Activated CD4-positive, alpha-beta T cell treated with anti-CD3 and anti-CD28 coated beads, Interleukin-2, Interleukin-4, amounts not matched to agents 100 ng/mL and 50 ng/mL, durations not matched to agents 16 hours and 8 hours (primary cell): ENCODE measurements at regions not wholly inside any gene's neighbourhood (a gene's known extent, or its start where the extent isn't known, plus 50 kb on each side); places are given as distances from the start of the nearest gene placed in this dataset.
"Not testable (repeated sequence)": the region's sequence is repeated elsewhere in the genome, so short reads cannot be mapped to it uniquely, and the experiment has no call there.

Source experiments
- DNase-seq: peaks from one replicate; pipeline ENCODE4 v3.0.0-alpha.2; 2020; ENCODE audit warnings: low spot score

- DNase-seq = no peak
Measured at GRCh38 chr2:21332993-21333625, 209.3 kb downstream of the TDRD15 start.

DNA sequence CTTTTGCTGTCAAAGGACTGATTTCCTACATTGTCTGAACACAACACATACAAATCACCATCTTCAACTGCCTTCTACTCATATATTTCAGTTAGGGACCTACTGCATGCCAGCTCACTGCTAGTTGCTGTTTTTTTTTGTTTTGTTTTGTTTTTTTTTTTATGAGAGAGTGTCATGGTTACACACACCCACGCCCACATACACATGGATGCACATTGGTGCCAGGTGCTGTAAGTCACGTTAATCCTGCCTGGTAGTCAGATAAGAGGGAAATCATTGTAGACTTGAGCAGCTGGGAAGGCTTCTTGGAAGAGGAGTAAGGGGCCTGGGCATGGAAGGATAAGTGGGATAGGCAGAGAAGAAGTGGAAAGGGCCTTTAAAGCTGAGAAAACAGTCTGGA is 209.9 kb downstream of the TDRD15 start:
- no peak for DNase-seq

DNA sequence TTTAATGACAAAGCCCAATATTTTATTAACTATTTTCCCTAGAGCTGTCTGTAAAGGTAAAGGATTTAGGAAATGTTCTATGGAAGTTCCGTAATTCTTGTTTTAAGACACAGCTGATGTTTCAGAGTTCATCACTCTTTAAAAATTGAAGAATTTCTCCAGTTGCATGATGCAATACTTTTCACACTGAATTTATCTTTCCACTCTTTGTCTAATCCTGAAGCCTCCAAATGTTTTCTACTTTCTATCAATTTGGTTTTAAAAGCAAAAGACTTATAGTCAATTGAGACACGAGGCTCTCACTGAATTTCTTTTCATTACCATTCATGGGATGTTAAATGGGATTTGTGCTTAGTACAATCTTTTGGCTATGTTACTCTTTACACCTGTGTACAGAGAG is 223.2 kb downstream of the TDRD15 start:
- DNase-seq = no peak

DNA sequence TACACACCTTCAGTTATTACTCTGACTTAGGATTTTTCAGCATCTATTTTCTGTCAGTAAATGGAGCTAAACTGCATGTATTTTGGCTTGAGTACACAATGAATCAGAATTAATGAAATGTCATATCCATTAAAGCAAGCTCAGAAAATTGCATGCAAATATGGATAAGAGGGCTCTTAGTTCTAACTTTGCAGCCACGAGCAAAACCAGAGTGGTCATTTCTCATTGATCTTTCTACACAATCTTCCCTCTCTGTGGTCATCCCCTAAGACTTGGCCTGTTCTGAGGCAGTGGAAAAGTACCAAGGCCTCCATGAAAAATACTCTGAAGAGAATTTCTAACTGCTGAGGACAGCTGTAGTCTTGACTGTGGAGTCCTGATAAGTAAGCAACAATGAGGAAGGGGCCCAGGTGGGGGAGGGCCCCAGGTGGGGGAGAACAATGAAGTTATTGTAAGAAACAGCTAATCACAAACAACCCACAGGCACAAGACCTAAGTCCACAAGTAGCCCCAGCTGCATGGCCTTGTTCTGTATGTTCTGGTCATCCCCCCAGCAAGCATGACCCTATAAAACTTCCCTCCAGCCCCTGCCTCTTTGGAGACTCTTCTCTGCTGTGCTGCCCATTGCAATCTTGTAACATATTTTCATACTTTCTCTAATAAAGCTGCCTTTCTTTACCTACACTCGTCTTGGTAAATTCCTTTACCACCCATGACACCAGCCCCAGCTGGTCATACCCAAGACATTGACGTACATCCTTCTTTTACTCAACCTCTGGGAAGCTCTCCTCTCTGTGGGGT is 230.3 kb downstream of the TDRD15 start:
- no peak for DNase-seq

DNA sequence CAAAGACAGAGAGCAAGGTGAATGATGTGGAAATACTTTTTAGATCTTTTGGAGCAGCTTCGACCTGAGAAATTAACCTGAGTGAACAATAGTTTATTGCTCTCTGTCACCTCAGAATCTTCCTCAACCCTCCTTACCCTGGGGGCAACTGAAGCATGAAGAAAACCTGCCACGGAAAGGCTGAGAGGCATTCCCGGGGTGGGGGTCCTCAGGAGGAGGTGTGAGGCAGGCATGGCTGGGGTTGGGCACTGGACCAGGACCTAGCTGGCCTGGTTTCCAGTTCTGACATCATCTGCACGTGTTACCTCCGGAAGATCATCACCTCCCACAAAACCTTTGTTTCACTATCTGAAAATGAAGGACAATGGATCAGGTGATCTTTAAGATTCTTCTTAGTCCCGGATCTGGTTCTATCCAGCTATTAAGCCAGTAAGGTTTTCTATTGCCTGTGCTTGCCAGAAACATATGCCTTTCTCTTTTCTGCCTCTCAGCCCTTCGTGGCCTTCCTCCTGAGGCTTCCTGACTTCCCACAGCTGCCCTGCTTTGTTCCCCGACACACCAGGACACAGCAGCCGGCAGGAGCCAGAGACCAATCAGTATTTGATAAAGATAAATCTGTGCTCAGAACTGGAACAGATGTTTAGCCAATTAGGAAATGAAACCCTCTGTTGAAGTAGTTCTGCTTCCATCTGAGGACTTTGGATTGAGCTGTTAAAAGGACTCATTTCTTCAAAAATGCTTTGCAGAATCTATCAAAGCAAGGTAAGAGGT is 232.5 kb downstream of the TDRD15 start:
- no peak for DNase-seq

- no peak for DNase-seq
Measured at GRCh38 chr2:21356857-21357255, 233.1 kb downstream of the TDRD15 start.

DNA sequence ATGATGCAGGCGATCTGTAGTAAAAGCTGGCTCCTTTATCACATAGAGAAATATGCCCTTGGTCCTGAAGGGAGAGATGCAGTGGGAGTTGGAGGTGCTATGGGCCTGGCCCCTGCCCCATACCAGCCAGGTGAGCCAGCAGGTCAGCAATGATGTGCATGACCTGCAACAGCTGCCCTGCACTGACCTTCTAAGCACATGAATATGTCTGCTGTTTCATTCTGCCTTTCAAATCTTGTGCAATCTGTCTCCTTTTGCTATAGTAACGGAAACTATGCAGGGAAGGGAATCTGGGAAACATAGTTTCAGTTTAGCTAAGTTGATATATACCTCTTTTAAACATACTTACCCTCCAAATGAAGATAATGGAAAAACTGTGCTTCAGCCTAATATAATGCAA is 235.2 kb downstream of the TDRD15 start:
- DNase-seq = no peak

DNA sequence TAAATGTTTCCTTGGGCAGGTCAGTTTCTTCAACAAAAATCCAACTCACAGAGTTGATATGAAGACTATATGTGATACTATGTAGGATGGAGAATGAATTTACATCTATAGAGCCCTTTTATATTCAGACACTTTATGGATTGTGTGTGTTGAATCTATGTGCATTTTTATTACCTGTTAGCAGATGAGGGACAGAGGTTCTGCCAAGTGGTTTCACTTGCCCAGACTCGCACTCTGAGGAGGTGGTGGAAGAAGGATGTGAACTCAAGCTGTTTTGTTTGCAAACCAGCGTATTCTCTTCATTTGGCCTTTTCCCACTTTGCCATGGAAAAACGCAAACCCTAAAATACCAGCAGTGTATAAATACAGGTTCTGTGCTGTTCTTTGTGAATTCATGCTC is 237.6 kb downstream of the TDRD15 start:
- no peak for DNase-seq

DNA sequence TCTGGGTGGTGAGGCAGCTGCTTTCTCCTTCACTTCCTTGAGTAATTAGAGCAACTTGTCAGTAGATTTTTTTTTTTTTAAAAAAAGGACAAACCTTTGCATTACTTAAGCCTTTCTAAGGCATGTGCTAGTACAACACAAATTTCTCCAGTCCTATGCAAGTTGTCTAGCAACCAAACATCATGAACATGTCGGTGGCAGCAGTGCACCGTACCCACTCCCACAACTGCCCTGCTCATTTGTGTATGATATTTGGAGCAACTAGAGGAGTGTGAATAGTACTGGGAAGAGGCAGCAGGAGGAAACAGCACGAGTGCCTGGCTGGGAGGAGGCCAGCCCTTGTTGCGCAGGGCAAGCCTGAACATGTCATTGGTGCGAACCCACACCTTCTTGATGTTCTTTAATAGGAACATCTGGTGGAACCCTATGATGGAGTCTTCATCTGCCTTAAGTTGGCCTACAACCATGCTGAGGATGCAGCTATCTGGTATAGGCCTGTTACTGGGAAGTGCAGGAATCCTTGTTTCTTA is 238.3 kb downstream of the TDRD15 start:
- no peak for DNase-seq

DNA sequence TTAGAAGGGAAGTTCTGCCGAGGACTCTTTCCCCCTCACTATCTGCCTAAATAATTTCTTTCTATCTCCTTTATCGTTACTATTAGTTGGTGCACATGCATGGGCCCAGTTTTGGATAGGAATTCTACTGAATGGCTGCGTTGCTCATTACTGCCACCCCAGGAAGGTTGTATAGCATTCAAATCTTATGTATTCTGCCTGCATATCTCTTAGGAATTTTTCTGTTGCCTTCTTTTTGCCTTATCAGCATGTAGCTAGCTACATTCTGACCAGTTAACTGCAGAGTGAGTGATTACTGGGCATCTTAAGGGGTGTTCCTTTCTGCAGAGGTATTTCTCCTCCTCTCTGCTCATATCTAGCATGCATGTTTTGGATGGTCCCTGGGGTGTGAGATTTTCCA is 239.6 kb downstream of the TDRD15 start:
- no peak for DNase-seq

- no peak for DNase-seq
Measured at GRCh38 chr2:21367421-21367820, 243.7 kb downstream of the TDRD15 start.

- DNase-seq = no peak
Measured at GRCh38 chr2:21369787-21370186, 246.0 kb downstream of the TDRD15 start.

DNA sequence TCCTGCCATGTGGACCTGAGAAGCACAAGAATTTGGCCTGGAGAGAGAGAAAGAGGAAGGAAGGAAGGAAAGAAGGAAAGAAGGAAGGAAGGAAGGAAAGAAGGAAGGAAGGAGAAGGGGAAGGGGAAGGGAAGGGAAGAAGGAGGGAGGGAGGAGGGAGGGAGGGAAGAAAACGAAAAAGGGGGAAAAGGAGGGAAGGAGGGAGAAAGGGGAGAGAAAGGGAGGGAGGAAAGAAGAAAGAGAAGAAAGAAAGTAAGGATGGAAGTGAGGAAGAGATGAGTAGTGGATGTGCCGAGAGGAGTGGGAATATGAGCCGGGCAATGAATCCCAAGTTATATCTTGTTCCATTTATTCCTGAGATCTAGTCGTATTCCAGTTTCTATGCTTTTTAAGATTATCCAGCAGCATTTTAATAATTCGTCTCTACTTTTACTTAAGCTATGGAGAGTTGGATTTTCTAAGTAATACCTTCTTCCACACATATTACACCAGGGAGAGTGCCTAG is 247.8 kb downstream of the TDRD15 start:
- no peak for DNase-seq

- DNase-seq = no peak
Measured at GRCh38 chr2:21372654-21373053, 248.9 kb downstream of the TDRD15 start.

- DNase-seq = no peak
Measured at GRCh38 chr2:21376864-21377263, 253.1 kb downstream of the TDRD15 start.

- no peak for DNase-seq
Measured at GRCh38 chr2:21379140-21379539, 255.4 kb downstream of the TDRD15 start.

DNA sequence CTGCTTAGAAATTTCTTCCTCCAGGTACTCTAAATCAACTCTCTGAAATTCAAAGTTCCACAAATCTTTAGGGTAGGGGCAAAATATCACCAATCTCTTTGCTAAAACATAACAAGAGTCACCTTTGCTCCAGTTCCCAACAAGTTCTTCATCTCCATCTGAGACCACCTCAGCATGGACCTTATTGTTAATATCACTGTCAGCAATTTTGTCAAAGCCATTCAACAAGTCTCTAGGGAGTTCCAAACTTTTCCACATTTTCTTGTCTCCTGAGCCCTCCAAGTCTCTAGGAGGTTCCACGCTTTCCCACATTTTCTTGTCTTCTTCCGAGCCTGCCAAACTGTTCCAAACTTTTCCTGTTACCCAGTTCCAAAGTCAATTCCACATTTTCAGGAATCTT is 255.9 kb downstream of the TDRD15 start:
- DNase-seq = not testable (repeated sequence)

DNA sequence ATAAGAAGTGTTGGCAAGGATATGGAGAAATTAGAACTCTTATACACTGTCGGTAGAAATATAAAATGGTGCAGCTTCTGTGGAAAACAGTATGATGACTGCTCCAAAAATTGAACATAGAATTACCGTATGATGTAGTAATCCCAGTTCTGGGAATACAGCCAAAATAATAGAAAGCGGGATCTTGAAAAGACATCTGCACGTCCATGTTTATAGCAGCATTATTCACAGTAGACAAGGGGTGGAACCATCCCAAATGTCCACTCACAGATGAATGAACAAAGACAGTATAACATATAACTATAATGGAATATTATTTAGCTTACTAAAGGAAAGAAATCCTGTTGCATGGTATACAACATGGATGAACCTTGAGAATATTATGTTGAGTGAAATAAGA is 257.7 kb downstream of the TDRD15 start:
- no peak for DNase-seq

GRCh38 chr2:21382701-21383520 is 259.1 kb downstream of the TDRD15 start:
- no peak for DNase-seq

GRCh38 chr2:21386666-21387065 is 262.9 kb downstream of the TDRD15 start:
- DNase-seq = no peak

GRCh38 chr2:21392649-21393048 is 268.9 kb downstream of the TDRD15 start:
- DNase-seq = no peak

DNA sequence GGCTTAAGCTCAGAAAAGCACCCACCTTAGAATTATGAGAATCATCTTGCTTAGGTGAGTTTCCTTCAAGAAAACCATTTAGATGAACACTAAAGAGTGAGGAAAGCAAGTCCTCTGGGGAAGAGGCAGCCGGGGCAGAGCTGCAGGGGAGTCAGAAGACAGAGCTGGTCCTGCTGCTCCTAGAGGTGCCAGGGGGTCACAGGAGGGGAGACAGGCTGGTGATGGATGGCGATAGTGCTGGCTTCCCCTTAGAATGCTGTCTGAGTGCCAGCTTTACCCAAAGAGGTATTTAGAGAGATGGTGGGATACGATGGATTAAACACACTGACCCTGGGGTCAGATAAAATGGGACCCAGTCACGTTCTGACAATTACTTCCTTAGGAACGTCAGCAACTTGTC is 269.4 kb downstream of the TDRD15 start:
- no peak for DNase-seq
